GM19467 (cell line): ENCODE measurements at regions not wholly inside any gene's neighbourhood (a gene's known extent, or its start where the extent isn't known, plus 50 kb on each side); places are given as distances from the start of the nearest gene placed in this dataset.
"Not testable (repeated sequence)": the region's sequence is repeated elsewhere in the genome, so short reads cannot be mapped to it uniquely, and the experiment has no call there.

ENCODE experiments used
- ATAC-seq: cut with Tn5 transposase; IDR thresholded peaks from one replicate; pipeline ENCODE4 v1.9.1; 2021; ENCODE audit warnings: mild to moderate bottlenecking, moderate library complexity; ENCODE audit not compliant: unreplicated experiment

DNA sequence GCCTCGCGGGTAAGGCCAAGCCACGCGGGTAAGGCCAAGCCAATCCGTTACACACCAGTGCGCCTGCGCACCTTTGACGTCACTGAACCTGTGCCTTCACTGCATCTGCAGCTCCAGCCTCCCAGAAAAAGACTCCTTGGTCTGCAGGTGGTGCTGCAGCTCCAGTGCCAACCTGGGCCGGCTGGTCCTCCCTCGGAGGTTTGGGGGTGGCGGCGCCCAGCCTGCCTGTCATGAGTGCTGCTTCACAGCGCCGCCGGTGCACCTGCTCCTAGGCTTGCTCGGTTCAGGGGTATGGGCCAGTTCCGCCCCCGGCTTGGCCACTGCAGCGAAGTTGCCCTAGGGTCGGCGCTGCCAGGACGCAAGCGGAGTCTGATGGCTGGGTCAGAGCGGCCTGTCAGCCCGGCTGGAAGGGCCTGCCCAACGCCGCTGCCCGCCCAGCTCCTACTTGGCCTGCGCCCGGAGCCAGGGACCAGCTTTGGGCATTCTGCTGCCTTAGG lies 146.6 kb downstream of the USP22 start:
- no peak for ATAC-seq

DNA sequence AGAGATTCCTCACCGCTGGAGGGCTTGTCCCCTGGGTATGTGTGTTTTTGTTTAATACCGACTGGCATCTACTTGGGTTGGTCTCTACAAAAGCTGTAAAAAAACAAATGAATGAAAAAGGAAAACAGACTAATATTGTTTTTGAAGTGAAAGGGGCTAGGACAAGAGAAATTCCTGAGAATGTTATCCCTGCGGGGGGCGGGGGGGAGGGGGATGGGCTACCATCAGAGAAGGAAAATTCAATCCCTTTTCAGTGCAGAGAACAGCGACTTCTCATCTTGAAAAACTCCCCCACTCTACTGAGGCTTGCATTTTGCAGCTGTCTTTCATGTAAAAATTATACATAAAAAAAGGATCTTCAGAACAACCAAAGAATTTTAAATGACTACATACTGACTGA lies 144.1 kb downstream of the USP22 start:
- ATAC-seq = not testable (repeated sequence)

DNA sequence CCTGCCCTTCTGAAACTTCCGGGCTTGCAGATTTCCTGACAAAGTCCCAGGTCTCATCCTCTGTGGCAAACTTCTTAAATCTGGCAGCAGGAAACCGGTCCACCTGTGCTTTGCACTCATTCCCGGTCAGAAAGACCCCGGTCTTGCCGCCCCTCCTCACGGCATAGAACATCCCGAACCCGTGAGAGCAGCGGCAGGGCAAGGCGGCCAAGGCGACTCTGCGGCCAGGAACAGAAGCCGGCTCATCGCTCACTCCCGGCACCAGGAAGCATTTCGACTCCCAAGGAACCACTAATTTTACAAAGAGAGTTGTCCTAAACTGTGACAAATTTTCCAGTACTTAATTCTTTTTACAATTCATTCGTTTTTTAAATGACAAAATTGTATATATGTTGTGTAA lies 140.3 kb downstream of the USP22 start:
- ATAC-seq = not testable (repeated sequence)

DNA sequence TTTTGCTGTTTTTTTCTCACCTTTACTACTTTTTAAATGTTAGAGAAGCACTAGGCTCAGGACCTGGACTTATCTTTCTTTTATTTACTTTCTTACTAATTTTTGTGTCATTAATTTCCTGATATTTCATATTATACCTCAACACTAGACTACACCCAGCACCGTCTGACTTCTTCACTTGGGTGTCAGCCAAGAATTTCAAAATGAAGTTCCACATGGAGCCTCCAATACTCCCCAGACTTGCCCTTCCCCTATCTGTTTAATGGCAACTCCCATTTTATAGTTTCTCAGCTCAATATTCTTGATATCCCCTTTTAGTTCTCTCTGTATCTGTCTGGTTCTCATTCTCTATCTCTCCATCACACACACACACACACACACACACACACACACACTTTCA lies 139.3 kb downstream of the USP22 start:
- ATAC-seq = not testable (repeated sequence)

DNA sequence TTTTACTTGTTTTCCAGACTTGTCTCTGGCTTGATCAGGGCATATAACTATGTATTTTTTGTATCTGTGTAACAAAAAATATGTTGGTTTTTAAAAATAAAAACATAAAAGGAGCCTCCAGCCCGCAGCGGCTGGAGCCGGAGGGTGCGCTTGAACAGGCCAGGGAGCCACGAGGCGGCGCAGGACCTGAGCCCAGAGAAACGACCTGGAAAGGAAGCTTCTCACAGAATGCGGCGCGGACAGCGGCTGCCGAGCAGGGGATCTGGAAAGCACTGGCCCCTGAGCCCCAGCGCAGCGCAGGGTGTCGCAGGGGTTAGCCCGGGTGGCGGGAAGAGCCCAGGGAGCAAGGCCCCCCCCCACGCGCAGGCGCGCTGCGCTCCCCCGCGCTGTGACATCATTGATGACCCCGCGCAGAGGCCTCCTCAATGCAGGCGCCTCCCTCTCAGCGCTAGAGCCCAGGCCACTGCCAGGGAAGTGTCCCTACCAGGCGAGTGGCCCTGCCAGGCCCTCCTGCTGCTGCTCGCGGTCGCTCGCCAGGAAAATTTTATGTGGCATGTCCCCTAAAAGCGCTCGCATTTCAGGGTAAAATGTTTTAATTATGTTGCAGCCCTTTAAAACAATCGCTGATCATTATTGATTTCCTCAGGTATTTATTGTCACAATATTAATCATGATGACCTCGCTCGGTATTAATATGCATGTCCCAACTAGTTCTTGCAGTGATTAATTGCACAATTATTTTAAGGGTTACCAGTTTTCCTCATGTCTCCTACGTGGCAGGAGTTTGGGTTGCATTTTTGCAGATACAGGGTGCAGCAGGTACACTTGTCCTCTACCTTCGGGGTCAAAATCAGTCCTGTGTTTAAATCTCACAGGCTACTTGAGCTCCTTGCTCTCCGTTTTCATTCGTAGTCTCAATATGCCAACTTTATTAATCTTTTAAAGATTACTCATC lies 134.2 kb downstream of the USP22 start:
- ATAC-seq = peak; percentile 69

DNA sequence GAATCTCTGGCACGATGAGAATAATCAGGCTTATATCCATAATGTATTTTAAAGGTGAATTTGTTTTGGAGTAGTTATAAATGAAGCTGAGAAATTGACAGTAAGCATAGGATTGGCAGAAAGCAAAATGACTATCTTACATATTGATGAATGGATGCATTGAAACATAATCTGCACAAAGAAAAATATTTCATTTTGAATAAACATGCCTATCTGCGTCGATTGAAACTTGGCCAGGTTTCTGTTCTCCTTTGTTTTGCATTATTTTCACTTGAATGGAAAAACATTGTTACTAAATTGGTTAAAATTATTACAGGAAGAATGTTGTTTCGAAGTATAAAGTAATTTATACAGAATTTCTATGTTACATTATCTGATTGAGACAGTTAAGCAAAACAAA lies 128.2 kb downstream of the USP22 start:
- no peak for ATAC-seq

DNA sequence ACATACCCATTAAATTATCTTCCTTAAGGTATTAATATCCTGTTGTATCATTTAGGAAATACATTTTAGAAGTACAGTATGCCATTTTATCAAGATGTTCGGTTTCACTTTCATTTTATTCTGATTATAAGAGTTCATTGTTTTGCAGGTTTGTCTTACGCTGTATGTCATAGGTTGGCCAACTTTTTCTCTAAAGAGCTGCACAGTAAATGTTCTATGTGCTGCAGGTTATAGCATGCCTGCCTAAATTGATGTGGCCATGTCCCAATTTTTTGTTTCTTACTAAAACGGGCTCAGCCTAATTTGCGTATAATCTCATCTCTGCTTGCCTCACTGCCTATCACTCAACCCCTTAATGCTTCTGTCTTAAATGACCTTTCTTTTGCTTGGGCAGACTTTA lies 126.4 kb downstream of the USP22 start:
- ATAC-seq = no peak

DNA sequence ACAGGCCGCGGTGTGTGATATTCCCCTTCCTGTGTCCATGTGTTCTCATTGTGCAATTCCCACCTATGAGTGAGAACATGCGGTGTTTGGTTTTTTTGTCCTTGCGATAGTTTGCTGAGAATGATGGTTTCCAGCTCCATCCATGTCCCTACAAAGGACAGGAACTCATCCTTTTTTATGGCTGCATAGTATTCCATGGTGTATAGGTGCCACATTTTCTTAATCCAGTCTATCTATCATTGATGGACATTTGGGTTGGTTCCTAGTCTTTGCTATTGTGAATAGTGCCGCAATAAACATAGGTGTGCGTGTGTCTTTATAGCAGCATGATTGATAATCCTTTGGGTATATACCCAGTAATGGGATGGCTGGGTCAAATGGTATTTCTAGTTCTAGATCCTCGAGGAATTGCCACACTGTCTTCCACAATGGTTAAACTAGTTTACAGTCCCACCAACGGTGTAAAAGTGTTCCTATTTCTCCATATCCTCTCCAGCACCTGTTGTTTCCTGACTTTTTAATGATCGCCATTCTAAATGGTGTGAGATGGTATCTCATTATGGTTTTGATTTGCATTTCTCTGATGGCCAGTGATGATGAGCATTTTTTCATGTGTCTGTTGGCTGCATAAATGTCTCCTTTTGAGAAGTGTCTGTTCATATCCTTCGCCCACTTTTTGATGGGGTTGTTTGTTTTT lies 125.1 kb downstream of the USP22 start:
- ATAC-seq = not testable (repeated sequence)

DNA sequence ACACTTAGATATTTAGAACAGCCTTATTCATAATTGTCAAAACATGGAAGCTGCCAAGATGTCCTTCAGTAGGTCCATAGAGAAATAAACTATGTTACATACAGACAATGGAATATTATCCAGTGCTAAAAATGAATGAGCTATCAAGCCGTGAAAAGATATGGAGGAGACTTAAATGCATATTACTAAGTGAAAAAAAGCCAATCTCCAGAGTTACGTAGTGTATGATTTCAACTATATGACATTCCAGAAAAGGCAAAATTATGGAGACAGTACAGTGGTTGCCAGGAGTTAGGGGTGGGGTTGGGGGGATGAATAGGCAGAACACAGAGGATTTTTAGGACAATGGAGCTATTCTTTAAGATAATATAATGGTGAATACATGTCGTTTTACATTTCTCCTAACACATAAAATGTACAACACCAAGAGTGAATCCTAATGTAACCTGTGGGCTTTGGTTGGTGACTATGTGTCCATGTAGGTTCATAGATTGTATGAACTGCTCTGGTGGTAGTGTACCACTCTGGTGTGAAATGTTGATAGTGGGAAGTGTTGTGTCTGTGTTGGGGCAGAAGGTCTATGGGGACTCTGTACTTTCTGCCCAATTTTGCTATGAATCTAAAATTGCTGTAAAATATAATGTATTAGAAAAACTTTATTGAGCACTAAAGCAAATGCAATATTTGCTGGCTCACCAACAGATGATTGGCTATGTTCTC lies 122.6 kb downstream of the USP22 start:
- no peak for ATAC-seq

DNA sequence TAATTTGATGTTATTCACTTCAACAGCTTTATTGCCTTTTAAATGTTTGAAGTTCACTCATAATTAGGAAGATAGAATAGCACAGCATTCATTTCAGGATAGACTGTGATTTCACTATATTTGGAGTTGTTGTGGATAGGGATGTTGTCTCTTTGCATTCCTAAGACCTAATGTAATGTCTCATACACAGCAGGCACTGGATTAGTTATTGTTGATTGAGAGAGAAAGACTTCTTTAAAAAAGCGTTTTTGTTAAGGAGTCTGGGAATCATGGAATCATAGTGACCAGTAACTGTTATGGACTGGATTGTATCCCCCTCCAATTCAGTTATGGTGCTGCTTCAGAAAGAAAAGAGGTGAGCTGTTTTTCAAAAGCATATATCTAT lies 122.0 kb downstream of the USP22 start:
- no peak for ATAC-seq

DNA sequence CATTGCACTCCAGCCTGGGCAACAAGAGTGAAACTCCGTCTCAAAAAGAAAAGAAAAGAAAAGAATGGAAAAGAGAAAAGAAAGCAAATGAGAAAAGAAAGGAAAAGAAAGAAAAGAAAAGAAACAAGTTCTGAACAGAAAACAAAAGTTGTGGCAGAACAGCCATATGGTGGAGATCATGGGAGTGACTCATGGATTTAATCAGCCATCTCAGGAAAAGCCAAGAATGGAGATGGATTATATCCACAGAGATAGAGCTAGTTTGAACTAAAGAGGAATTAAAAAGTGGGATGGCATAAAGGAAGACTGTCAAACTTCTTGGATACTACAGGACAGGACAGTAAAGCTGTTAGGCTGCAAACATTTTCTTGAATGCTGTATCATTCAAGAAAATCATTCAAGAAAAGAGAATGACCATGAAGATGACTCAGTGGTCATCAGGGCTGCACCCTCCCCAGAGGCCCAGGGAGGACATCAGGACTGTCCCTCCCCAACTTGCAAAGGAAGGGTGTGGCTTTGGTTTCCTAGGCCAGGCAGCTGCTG lies 120.6 kb downstream of the USP22 start:
- no peak for ATAC-seq

DNA sequence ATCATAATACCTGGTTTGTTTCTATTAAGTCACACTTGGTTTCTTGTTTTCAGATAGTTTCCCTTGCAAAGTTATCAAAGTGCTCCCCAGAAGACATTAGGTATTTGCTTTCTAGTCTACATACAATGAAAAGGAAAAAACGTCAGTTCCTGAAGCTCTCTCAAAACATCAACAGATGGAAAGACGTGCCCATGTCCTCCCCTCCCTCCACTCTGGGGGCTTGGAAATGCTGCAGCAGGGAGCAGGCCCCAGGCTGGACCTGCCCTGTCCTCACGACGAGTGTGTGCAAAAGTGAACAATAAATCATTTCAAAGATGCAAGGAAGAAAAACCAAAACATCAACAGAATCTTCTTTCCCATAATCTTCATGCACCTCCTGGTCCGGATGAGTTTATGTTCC lies 118.5 kb downstream of the USP22 start:
- ATAC-seq = no peak

DNA sequence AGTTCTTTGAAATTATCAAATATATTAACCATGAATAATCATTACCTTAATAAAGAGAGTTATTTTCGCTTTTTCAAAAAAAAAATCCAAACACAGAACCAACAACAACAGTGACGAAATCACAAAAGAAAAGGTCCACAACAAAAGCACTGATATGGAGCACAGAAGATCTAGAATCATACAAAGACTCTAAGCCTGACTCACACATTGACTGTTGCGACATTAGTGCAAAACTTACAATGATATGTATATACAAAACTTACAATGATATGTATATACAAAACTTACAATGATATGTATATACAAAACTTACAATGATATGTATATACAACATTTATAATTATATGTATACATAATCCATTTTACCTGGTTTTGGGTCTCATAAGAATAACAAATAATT lies 117.7 kb downstream of the USP22 start:
- ATAC-seq = no peak

DNA sequence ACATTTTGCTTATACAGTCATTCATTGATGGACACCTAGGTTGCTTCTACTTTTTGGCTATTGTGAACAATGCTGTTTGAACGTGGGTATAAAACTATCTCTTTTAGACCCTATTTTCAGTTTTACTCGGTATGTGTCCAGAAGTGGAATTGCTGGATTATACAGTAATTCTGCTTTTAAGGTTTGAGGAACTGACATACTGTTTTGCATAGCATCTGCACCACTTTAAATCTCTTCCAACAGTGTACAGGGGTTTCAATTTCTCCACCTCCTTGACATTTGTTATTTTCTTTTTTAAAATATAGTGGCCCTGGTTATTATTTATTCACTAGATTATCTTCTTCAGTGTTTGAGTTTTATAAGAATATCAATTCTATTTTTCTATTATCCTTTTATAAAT lies 116.9 kb downstream of the USP22 start:
- no peak for ATAC-seq

DNA sequence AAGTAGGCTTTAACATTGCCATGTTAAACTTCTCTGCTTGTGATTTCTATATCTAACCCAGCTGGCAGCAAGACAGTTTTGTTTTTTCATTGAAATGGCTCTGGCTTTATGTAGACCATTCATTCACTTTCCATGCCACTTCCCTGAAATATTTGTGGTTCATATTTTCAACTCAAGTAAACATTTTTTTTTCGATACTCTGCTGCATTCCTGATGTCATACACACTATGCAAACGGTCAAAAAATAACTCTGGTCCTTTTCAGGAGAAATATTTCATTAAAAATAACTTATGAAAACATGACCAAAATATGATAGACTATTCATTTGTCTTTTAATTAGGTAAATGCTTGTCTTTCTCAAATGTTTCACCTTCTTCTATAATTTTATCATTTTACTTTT lies 116.3 kb downstream of the USP22 start:
- ATAC-seq = no peak

DNA sequence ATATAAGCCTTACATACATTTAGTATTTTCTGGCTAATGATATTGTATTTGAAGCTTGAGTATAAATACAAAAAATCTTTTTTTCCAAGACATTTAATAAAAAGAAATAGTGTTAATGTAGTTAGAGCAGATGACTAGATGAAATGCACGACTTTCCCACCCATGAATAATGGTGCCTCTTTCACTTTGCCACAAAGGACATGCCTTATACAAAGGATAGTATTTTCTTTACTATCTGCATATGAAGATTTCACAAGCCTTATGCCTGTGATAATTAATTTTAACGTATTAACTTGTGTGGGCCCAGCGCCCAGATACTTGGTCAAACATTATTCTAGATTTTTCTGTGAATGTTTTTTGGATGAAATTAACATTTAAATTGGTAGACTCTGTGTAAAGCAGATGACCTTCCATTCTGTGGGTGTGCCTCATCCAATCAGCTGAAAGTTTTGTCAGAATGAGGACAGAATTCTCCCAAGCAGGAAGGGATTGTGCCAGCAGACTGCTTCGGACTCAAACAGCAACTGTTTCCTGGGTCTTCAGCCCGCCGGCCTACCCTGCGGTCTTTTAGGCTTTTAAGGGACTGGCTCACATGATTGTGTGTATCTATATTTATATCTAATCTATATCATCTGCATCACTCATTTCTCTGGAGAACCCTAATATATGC lies 115.4 kb downstream of the USP22 start:
- ATAC-seq = no peak

DNA sequence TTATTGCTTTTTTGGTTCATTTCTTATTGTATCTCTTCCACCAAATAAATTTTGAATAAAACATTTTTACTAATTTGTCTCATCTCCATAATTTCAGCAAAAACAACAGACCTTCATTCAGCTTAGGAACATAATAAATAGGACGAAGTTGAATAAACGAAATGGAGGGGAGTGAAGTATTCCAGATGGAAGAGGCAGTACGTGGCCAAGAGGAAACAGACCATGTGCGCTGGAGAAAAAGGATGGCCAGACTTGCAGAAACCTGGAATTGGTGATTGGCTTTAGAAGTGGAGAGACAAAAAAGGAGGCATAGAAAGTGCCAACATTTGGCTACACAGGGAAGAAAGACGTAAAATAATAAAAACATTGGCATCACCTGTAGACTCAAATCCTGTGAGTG lies 113.5 kb downstream of the USP22 start:
- ATAC-seq = no peak

DNA sequence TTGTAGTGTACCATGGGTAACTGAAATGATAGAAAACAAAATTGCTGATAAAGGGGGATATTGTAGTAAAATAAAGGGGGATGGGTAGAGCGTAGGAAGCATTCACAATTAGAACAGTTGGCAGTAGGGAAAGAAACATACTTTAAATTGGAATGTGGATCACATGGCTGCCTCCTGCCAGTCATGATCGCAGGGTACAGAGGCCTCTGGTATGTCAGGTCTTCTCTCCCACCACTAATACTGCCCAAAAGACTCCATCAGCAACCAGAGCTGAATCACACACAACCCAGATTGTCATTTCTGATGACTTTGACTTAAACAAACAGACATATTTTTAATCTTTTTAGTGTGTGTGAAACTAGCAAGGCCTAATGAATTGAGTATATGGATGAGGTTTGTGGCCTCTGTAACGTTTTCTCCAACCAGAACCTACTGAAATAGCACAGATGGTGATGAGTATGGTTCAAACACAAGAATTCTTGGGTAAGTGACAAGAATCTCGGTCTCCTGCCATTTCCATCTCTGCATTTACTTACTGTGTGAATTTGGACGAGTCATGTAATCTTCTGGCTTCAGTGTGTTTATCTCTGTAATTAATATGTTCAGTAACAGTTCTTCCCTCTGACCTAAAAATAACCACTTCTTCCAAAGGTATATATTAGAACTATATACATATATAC lies 112.6 kb downstream of the USP22 start:
- no peak for ATAC-seq

DNA sequence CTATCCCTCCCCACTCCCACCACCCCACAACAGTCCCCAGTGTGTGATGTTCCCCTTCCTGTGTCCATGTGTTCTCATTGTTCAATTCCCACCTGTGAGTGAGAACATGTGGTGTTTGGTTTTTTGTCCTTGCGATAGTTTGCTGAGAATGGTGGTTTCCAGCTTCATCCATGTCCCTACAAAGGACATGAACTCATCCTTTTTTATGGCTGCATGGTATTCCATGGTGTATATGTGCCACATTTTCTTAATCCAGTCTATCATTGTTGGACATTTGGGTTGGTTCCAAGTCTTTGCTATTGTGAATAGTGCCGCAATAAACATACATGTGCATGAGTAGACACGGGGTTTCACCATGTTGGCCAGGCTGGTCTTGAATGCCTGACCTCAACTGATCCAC lies 109.8 kb downstream of the USP22 start:
- not testable (repeated sequence) for ATAC-seq

DNA sequence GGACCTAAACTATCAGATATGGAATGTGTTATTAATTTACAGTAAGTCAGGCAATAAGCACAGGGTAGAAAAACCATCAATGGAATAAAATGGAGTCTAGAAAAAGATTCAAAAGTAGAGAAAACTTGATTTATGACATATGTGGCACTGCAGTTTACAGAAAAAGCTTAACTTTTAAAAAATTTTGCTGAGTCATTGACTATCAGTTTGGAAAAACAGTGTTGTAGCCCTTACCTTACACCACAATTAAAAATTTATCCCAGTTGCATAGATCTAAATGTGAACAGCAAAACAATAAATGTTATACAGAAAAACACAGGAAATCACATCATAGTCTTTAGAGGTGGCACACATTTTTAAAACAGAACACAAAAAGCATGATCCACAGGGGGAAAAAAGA lies 108.5 kb downstream of the USP22 start:
- ATAC-seq = no peak
